HG03460 (cell line): ENCODE measurements at regions not wholly inside any gene's neighbourhood (a gene's known extent, or its start where the extent isn't known, plus 50 kb on each side); places are given as distances from the start of the nearest gene placed in this dataset.
A peak's percentile ranks its signal among the peaks of the same experiment; 100 is the strongest.

Source experiments
- ATAC-seq: cut with Tn5 transposase; IDR thresholded peaks from one replicate; pipeline ENCODE4 v1.9.1; 2021; ENCODE audit not compliant: unreplicated experiment

GRCh38 chr1:75984781-75985180 is 52.6 kb upstream of the ASB17 start:
- ATAC-seq: no peak

GRCh38 chr1:75985827-75986226 is 53.6 kb upstream of the ASB17 start:
- ATAC-seq: peak; percentile 75

- ATAC-seq: no peak
Measured at GRCh38 chr1:75986478-75986877, 54.3 kb upstream of the ASB17 start.

- no peak for ATAC-seq
Measured at GRCh38 chr1:75989121-75989520, 56.9 kb upstream of the ASB17 start.

- ATAC-seq: no peak
Measured at GRCh38 chr1:75990686-75991085, 58.5 kb upstream of the ASB17 start.

GRCh38 chr1:75991497-75992114 is 59.4 kb upstream of the ASB17 start:
- peak; percentile 84 for ATAC-seq

GRCh38 chr1:75992312-75992711 is 60.1 kb upstream of the ASB17 start:
- ATAC-seq: no peak

GRCh38 chr1:75993661-75994060 is 61.5 kb upstream of the ASB17 start:
- ATAC-seq: no peak

- ATAC-seq: no peak
Measured at GRCh38 chr1:75996196-75996595, 64.0 kb upstream of the ASB17 start.

GRCh38 chr1:75999034-75999433 is 66.8 kb upstream of the ASB17 start:
- no peak for ATAC-seq

- ATAC-seq: no peak
Measured at GRCh38 chr1:76003946-76004345, 70.6 kb upstream of the ST6GALNAC3 start.

- no peak for ATAC-seq
Measured at GRCh38 chr1:76005765-76006164, 68.8 kb upstream of the ST6GALNAC3 start.

- no peak for ATAC-seq
Measured at GRCh38 chr1:76006234-76006633, 68.3 kb upstream of the ST6GALNAC3 start.

- ATAC-seq: no peak
Measured at GRCh38 chr1:76010802-76011201, 63.7 kb upstream of the ST6GALNAC3 start.

GRCh38 chr1:76012341-76013205 is 62.0 kb upstream of the ST6GALNAC3 start:
- no peak for ATAC-seq

GRCh38 chr1:76013206-76013581 is 61.4 kb upstream of the ST6GALNAC3 start:
- no peak for ATAC-seq

- ATAC-seq: no peak
Measured at GRCh38 chr1:76015478-76016103, 59.0 kb upstream of the ST6GALNAC3 start.

GRCh38 chr1:76018045-76018444 is 56.5 kb upstream of the ST6GALNAC3 start:
- ATAC-seq: no peak

- no peak for ATAC-seq
Measured at GRCh38 chr1:76021846-76022245, 52.7 kb upstream of the ST6GALNAC3 start.

- ATAC-seq: no peak
Measured at GRCh38 chr1:76023669-76024435, 50.7 kb upstream of the ST6GALNAC3 start.
